ENCODE measurements at regions not wholly inside any gene's neighbourhood (a gene's known extent, or its start where the extent isn't known, plus 50 kb on each side); places are given as distances from the start of the nearest gene placed in this dataset.
"Not testable (repeated sequence)": the region's sequence is repeated elsewhere in the genome, so short reads cannot be mapped to it uniquely, and the experiment has no call there.

GRCh38 chr14:44388306-44388705, 118.8 kb downstream of the FSCB start:
- Histone ChIP-seq H3K27ac (ENCODE audit: low read depth, low read length, severe bottlenecking) (no peak overlapping the region), H3K9me3 (ENCODE audit: control insufficient read depth, low read length) (no peaks in the 10 kb centered on the region), H3K4me1 (ENCODE audit: control insufficient read depth, insufficient read depth, low read length, poor library complexity, severe bottlenecking) (no peaks in the 10 kb centered on the region), H3K4me3 (ENCODE audit: extremely low read depth, insufficient read depth, low read length, poor library complexity, severe bottlenecking) (no peak overlapping the region), H3K36me3 (ENCODE audit: control insufficient read depth, insufficient read depth, low read length) (no peaks in the 10 kb centered on the region)

DNA sequence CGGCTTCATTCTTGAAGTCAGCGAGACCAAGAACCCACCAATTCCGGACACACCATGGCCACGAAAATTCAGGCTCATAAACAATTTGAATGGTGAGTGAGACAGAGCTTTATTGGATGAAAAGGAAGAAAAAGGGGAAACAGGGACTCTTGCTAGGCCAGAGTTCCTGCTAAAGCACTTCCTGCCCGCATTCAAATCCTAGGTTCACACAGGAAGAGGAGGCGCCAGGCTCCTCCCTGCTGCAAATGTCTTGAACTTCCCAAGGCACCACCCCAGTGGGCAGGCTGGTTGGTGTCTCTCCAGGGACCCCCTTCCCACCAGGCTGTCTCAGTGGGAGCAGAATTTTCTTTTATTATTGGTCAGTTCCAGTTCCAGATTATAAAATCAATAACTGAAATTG, 121.2 kb downstream of the FSCB start:
- Histone ChIP-seq H3K27ac (ENCODE audit: low read depth, low read length, severe bottlenecking) (no peak overlapping the region), H3K9me3 (ENCODE audit: control insufficient read depth, low read length) (no peaks in the 10 kb centered on the region), H3K4me1 (ENCODE audit: control insufficient read depth, insufficient read depth, low read length, poor library complexity, severe bottlenecking) (no peaks in the 10 kb centered on the region), H3K36me3 (ENCODE audit: control insufficient read depth, insufficient read depth, low read length) (no peaks in the 10 kb centered on the region), H3K4me3 (ENCODE audit: extremely low read depth, insufficient read depth, low read length, poor library complexity, severe bottlenecking) (no peak overlapping the region)
- 90% methylated on average over 6 of the region's 6 CpGs; no CpG with 5 or more reads in 1 of the 2 experiments for WGBS, 2 experiments (ENCODE audit: insufficient coverage in 2 of 2)

GRCh38 chr14:44385296-44385695, 121.8 kb downstream of the FSCB start:
- H3K4me3 ChIP-seq (ENCODE audit: extremely low read depth, insufficient read depth, low read length, poor library complexity, severe bottlenecking); H3K36me3 ChIP-seq (ENCODE audit: control insufficient read depth, insufficient read depth, low read length); H3K4me1 ChIP-seq (ENCODE audit: control insufficient read depth, insufficient read depth, low read length, poor library complexity, severe bottlenecking); H3K9me3 ChIP-seq (ENCODE audit: control insufficient read depth, low read length); H3K27ac ChIP-seq (ENCODE audit: low read depth, low read length, severe bottlenecking): not testable (repeated sequence)
- 89 to 100% methylated on average over 3 of the region's 6 CpGs for WGBS, 2 experiments (ENCODE audit: insufficient coverage in 2 of 2)

DNA sequence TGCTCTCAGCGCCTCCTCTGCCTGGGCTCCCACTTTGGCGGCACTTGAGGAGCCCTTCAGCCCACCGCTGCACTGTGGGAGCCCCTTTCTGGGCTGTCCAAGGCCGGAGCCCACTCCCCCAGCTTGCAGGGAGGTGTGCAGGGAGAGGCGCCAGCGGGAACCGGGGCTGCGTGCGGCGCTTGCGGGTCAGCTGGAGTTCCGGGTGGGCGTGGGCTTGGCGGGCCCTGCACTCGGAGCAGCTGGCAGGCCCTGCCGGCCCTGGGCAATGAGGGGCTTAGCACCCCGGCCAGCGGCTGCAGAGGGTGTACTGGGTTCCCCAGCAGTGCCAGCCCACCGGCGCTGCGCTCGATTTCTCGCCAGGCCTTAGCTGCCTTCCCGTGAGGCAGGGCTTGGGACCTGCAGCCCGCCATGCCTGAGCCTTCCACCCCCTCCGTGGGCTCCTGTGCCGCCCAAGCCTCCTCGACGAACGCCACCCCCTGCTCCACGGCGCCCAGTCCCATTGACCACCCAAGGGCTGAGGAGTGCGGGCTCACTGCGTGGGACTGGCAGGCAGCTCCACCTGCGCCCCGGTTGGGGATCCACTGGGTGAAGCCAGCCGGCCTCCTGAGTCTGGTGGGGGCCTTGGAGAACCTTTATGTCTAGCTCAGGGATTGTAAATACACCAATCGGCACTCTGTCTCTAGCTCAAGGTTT, 122.3 kb downstream of the FSCB start:
- not testable (repeated sequence) for H3K9me3 ChIP-seq (ENCODE audit: control insufficient read depth, low read length); H3K4me1 ChIP-seq (ENCODE audit: control insufficient read depth, insufficient read depth, low read length, poor library complexity, severe bottlenecking); H3K36me3 ChIP-seq (ENCODE audit: control insufficient read depth, insufficient read depth, low read length); H3K4me3 ChIP-seq (ENCODE audit: extremely low read depth, insufficient read depth, low read length, poor library complexity, severe bottlenecking); H3K27ac ChIP-seq (ENCODE audit: low read depth, low read length, severe bottlenecking)
- 95 to 99% methylated on average over 18 to 22 of the region's 38 CpGs for WGBS, 2 experiments (ENCODE audit: insufficient coverage in 2 of 2)

DNA sequence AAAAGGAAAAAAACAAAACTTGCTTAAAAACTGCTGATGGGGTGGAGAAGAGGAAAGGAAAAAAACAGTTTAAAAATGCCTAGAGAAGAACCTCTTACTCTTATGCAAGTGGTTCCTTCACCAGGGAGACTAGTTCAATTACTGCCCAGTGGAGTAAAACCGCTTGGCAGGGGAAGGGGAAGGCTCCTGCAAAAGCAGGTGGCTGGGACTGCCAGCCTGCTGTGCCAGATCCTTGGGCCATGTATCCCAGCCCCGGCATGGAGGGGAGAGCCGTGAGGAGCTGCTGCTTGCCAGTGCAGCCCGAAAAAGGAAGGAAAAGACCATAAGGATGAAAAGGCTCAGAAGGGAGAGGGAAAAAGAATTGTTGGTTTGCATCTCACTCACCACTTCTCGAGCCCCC, 123.0 kb downstream of the FSCB start:
- 87 to 98% methylated on average over 4 to 5 of the region's 5 CpGs for whole genome bisulfite sequencing, 2 experiments (ENCODE audit: insufficient coverage in 2 of 2)
- no peaks in the 10 kb centered on the region for H3K4me1 ChIP-seq (ENCODE audit: control insufficient read depth, insufficient read depth, low read length, poor library complexity, severe bottlenecking)
- H3K27ac ChIP-seq (ENCODE audit: low read depth, low read length, severe bottlenecking): no peak overlapping the region
- H3K4me3 ChIP-seq (ENCODE audit: extremely low read depth, insufficient read depth, low read length, poor library complexity, severe bottlenecking): no peak overlapping the region
- H3K36me3 ChIP-seq (ENCODE audit: control insufficient read depth, insufficient read depth, low read length): no peaks in the 10 kb centered on the region
- H3K9me3 ChIP-seq (ENCODE audit: control insufficient read depth, low read length): peaks cover 5% of the 10 kb centered on the region

- H3K4me3 ChIP-seq (ENCODE audit: extremely low read depth, insufficient read depth, low read length, poor library complexity, severe bottlenecking): no peak overlapping the region
- H3K36me3 ChIP-seq (ENCODE audit: control insufficient read depth, insufficient read depth, low read length): no peaks in the 10 kb centered on the region
- H3K4me1 ChIP-seq (ENCODE audit: control insufficient read depth, insufficient read depth, low read length, poor library complexity, severe bottlenecking): no peaks in the 10 kb centered on the region
- peaks cover 5% of the 10 kb centered on the region for H3K9me3 ChIP-seq (ENCODE audit: control insufficient read depth, low read length)
- no peak overlapping the region for H3K27ac ChIP-seq (ENCODE audit: low read depth, low read length, severe bottlenecking)
Measured at GRCh38 chr14:44383636-44384035, 123.4 kb downstream of the FSCB start.

DNA sequence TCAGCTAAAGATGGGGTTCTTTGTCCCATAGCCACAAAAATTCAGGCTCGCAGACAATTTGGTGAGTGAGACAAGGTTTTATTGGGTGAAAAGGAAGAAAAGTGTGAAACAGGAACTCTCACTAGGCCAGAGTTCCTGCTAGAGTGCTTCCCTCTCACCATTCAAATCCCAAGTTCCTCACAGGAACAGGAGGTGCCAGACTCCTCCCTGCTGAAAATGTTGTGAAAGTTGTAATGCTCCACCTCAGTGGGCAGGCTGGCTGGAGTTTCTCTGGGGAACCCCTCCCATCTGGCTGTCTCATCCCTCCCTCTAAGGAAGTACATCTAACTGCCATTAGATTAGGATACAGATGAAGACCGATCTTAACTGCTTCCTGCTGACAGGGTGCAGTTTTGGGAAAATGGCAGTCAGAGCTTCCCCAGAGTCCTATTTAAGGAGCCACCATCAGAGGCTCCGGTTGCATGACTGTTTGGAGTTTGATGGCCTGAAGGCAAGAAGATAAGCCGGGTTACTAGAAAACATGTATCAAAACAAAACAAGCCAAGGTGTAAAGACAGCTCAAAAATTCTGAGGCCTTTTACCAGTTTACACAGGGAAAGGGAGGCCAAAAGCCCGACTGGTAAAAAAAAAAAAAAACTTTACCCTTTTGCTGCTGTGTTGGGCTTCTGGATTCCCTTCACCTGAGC, 127.6 kb downstream of the FSCB start:
- Histone ChIP-seq H3K9me3 (ENCODE audit: control insufficient read depth, low read length) (peaks cover 38% of the 10 kb centered on the region), H3K4me3 (ENCODE audit: extremely low read depth, insufficient read depth, low read length, poor library complexity, severe bottlenecking) (no peak overlapping the region), H3K27ac (ENCODE audit: low read depth, low read length, severe bottlenecking) (no peak overlapping the region), H3K4me1 (ENCODE audit: control insufficient read depth, insufficient read depth, low read length, poor library complexity, severe bottlenecking) (no peaks in the 10 kb centered on the region), H3K36me3 (ENCODE audit: control insufficient read depth, insufficient read depth, low read length) (no peaks in the 10 kb centered on the region)
- WGBS, 2 experiments (ENCODE audit: insufficient coverage in 2 of 2): 80% methylated on average over 3 of the region's 5 CpGs; no CpG with 5 or more reads in 1 of the 2 experiments

DNA sequence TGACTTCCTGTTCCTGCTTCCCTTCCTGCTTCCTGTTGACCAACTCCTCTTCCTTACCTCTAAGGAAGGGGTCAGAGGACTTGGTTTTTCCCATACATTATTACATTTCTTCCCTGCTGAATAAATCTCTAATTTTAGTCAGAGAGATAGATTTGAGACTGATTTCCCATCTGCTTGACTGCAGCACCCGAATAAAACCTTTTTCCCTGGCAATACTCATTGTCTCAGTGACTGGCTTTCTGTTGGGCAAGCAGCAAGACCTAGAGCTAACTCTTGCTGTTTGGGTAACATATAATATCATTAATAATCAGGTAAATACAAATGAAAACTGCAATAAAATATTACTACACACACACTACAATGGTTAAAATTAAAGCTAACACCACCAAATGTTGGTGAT, 132.2 kb downstream of the FSCB start:
- H3K4me3 ChIP-seq (ENCODE audit: extremely low read depth, insufficient read depth, low read length, poor library complexity, severe bottlenecking): no peak overlapping the region
- peaks cover 38% of the 10 kb centered on the region for H3K9me3 ChIP-seq (ENCODE audit: control insufficient read depth, low read length)
- no peak overlapping the region for H3K27ac ChIP-seq (ENCODE audit: low read depth, low read length, severe bottlenecking)
- no peaks in the 10 kb centered on the region for H3K36me3 ChIP-seq (ENCODE audit: control insufficient read depth, insufficient read depth, low read length)
- WGBS, 2 experiments (ENCODE audit: insufficient coverage in 2 of 2): no CpG with 5 or more reads among the region's 1 CpG
- H3K4me1 ChIP-seq (ENCODE audit: control insufficient read depth, insufficient read depth, low read length, poor library complexity, severe bottlenecking): no peaks in the 10 kb centered on the region

GRCh38 chr14:44372807-44373489, 134.1 kb downstream of the FSCB start:
- Histone ChIP-seq H3K36me3 (ENCODE audit: control insufficient read depth, insufficient read depth, low read length) (no peaks in the 10 kb centered on the region), H3K27ac (ENCODE audit: low read depth, low read length, severe bottlenecking) (no peak overlapping the region), H3K4me3 (ENCODE audit: extremely low read depth, insufficient read depth, low read length, poor library complexity, severe bottlenecking) (no peak overlapping the region), H3K9me3 (ENCODE audit: control insufficient read depth, low read length) (peaks cover 36% of the 10 kb centered on the region), H3K4me1 (ENCODE audit: control insufficient read depth, insufficient read depth, low read length, poor library complexity, severe bottlenecking) (no peaks in the 10 kb centered on the region)
- WGBS, 2 experiments (ENCODE audit: insufficient coverage in 2 of 2): 86 to 88% methylated on average over 1 of the region's 1 CpG

- Histone ChIP-seq H3K36me3 (ENCODE audit: control insufficient read depth, insufficient read depth, low read length) (no peaks in the 10 kb centered on the region), H3K4me1 (ENCODE audit: control insufficient read depth, insufficient read depth, low read length, poor library complexity, severe bottlenecking) (no peaks in the 10 kb centered on the region), H3K27ac (ENCODE audit: low read depth, low read length, severe bottlenecking) (no peak overlapping the region), H3K4me3 (ENCODE audit: extremely low read depth, insufficient read depth, low read length, poor library complexity, severe bottlenecking) (no peak overlapping the region), H3K9me3 (ENCODE audit: control insufficient read depth, low read length) (peaks cover 29% of the 10 kb centered on the region)
Measured at GRCh38 chr14:44372231-44372630, 134.9 kb downstream of the FSCB start.

DNA sequence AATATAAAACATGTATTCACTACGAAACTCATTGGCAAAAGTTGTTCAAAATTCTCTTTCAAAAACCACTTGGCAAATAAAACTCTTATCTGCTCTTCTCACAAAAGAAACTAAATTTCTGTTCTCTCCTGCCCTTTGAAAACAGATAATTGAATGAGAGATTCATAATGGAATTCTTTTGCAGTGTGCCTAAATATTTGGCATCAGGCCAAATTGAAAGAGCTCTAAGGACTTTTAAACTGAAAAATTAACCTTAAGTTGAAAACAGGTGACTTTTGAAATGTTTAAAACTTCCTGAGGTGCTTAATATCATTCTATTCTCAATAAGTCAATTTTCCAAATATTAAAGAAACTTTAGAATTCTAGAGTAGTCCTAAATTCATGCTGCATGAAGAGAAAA, 136.4 kb downstream of the FSCB start:
- Histone ChIP-seq H3K4me3 (ENCODE audit: extremely low read depth, insufficient read depth, low read length, poor library complexity, severe bottlenecking) (no peak overlapping the region), H3K4me1 (ENCODE audit: control insufficient read depth, insufficient read depth, low read length, poor library complexity, severe bottlenecking) (no peaks in the 10 kb centered on the region), H3K27ac (ENCODE audit: low read depth, low read length, severe bottlenecking) (no peak overlapping the region), H3K9me3 (ENCODE audit: control insufficient read depth, low read length) (peaks cover 15% of the 10 kb centered on the region), H3K36me3 (ENCODE audit: control insufficient read depth, insufficient read depth, low read length) (no peaks in the 10 kb centered on the region)
- WGBS, 2 experiments (ENCODE audit: insufficient coverage in 2 of 2): no CpG with 5 or more reads among the region's 1 CpG
